Esophagus (tissue), 2 donors: ENCODE measurements at regions not wholly inside any gene's neighbourhood (a gene's known extent, or its start where the extent isn't known, plus 50 kb on each side); places are given as distances from the start of the nearest gene placed in this dataset.
"Not testable (repeated sequence)": the region's sequence is repeated elsewhere in the genome, so short reads cannot be mapped to it uniquely, and the experiment has no call there.

Source experiments
- H3K27ac ChIP-seq, 2 donors: one replicate each; pipeline ENCODE4 v1.5.1; 2013; ENCODE audit warnings: low read depth in 2 of 2, mild to moderate bottlenecking in 2 of 2, inconsistent platforms in 1 of 2, low read length in 1 of 2, moderate library complexity in 1 of 2
- H3K27me3 ChIP-seq, 2 donors: one replicate each; pipeline ENCODE4 v1.6.1; 2013; ENCODE audit warnings: low read length in 2 of 2, control low read depth in 1 of 2, mild to moderate bottlenecking in 1 of 2; ENCODE audit not compliant: insufficient read depth in 2 of 2, control insufficient read depth in 1 of 2
- H3K36me3 ChIP-seq, 2 donors: one replicate each; pipeline ENCODE4 v1.6.1; 2013; ENCODE audit warnings: low read length in 1 of 2; ENCODE audit not compliant: control insufficient read depth in 2 of 2, insufficient read depth in 2 of 2
- H3K4me1 ChIP-seq, 2 donors: one replicate each; pipeline ENCODE4 v1.6.1; 2013; ENCODE audit warnings: low read length in 1 of 2; ENCODE audit not compliant: control insufficient read depth in 2 of 2, insufficient read depth in 2 of 2
- H3K4me3 ChIP-seq, 2 donors: one replicate each; pipeline ENCODE4 v1.5.1; 2013; ENCODE audit warnings: low read length in 2 of 2, mild to moderate bottlenecking in 2 of 2, low read depth in 1 of 2, moderate library complexity in 1 of 2
- H3K9me3 ChIP-seq, 2 donors: one replicate each; pipeline ENCODE4 v1.6.1; 2013; ENCODE audit warnings: mild to moderate bottlenecking in 2 of 2, low read depth in 1 of 2, low read length in 1 of 2, moderate library complexity in 1 of 2; ENCODE audit not compliant: control insufficient read depth in 2 of 2, insufficient read depth in 1 of 2
- WGBS, 2 donors: extraction: QIAGEN DNeasy Blood & Tissue Kit; methylation state at CpG; one replicate each; pipeline ENCODE4 v1.1.7; 2013; 5-methylcytosine and 5-hydroxymethylcytosine counted together
- donor health status: healthy with polysubstance abuse.
- donor health status: Bipolar disorder and iron deficiency.

GRCh38 chr2:208784774-208785173, 378.2 kb downstream of the PTH2R start:
- H3K27ac ChIP-seq, H3K27me3 ChIP-seq, H3K4me1 ChIP-seq, H3K4me3 ChIP-seq, H3K36me3 ChIP-seq, H3K9me3 ChIP-seq: not testable (repeated sequence)
- WGBS, 2 donors, result 89% methylated on average over 9 of the region's 9 CpGs

GRCh38 chr2:208791257-208791656, 384.7 kb downstream of the PTH2R start:
- Histone ChIP-seq H3K9me3 (no peaks in the 10 kb centered on the region), H3K4me1 (no peaks in the 10 kb centered on the region), H3K27me3 (no peaks in the 10 kb centered on the region), H3K27ac (no peak overlapping the region), H3K36me3 (no peaks in the 10 kb centered on the region), H3K4me3 (no peak overlapping the region)
- WGBS, 2 donors, result 76 to 84% methylated on average over 6 of the region's 6 CpGs

- Histone ChIP-seq H3K9me3 (no peaks in the 10 kb centered on the region), H3K36me3 (no peaks in the 10 kb centered on the region), H3K27ac (no peak overlapping the region), H3K27me3 (no peaks in the 10 kb centered on the region), H3K4me1 (no peaks in the 10 kb centered on the region), H3K4me3 (no peak overlapping the region)
- WGBS, 2 donors, result 74 to 81% methylated on average over 8 of the region's 8 CpGs
These were observed 386.2 kb downstream of the PTH2R start for GRCh38 chr2:208792766-208793165.

- no peak overlapping the region for H3K27ac ChIP-seq
- H3K9me3 ChIP-seq, result no peaks in the 10 kb centered on the region
- WGBS, 2 donors, result 71 to 77% methylated on average over 3 of the region's 3 CpGs
- no peak overlapping the region for H3K4me3 ChIP-seq
- no peaks in the 10 kb centered on the region for H3K36me3 ChIP-seq
- H3K4me1 ChIP-seq, result no peaks in the 10 kb centered on the region
- no peaks in the 10 kb centered on the region for H3K27me3 ChIP-seq
These were observed 386.8 kb downstream of the PTH2R start for GRCh38 chr2:208793434-208793833.

- no peak overlapping the region for H3K27ac ChIP-seq
- H3K36me3 ChIP-seq, result no peaks in the 10 kb centered on the region
- H3K4me3 ChIP-seq, result no peak overlapping the region
- H3K9me3 ChIP-seq, result no peaks in the 10 kb centered on the region
- WGBS, 2 donors, result 54 to 63% methylated on average over 4 of the region's 4 CpGs
- no peaks in the 10 kb centered on the region for H3K4me1 ChIP-seq
- H3K27me3 ChIP-seq, result no peaks in the 10 kb centered on the region
These were observed 387.8 kb downstream of the PTH2R start for GRCh38 chr2:208794288-208794975.

- no peaks in the 10 kb centered on the region for H3K9me3 ChIP-seq
- no peaks in the 10 kb centered on the region for H3K27me3 ChIP-seq
- no peaks in the 10 kb centered on the region for H3K36me3 ChIP-seq
- H3K27ac ChIP-seq, result no peak overlapping the region
- H3K4me3 ChIP-seq, result no peak overlapping the region
- no peaks in the 10 kb centered on the region for H3K4me1 ChIP-seq
- 88 to 94% methylated on average over 1 of the region's 1 CpG for WGBS, 2 donors
These were observed 392.1 kb downstream of the PTH2R start for GRCh38 chr2:208798698-208799097.

- no peak overlapping the region for H3K27ac ChIP-seq
- H3K4me1 ChIP-seq, result no peaks in the 10 kb centered on the region
- H3K4me3 ChIP-seq, result no peak overlapping the region
- 53 to 62% methylated on average over 2 of the region's 2 CpGs for WGBS, 2 donors
- no peaks in the 10 kb centered on the region for H3K36me3 ChIP-seq
- H3K9me3 ChIP-seq, result no peaks in the 10 kb centered on the region
- H3K27me3 ChIP-seq, result no peaks in the 10 kb centered on the region
These were observed 392.8 kb downstream of the PTH2R start for GRCh38 chr2:208799397-208799796.

- H3K4me1 ChIP-seq, H3K27ac ChIP-seq, H3K27me3 ChIP-seq, H3K4me3 ChIP-seq, H3K9me3 ChIP-seq, H3K36me3 ChIP-seq: not testable (repeated sequence)
- 86 to 89% methylated on average over 12 of the region's 12 CpGs for WGBS, 2 donors
These were observed 394.3 kb downstream of the PTH2R start for GRCh38 chr2:208800887-208801286.

- WGBS, 2 donors, result 67 to 69% methylated on average over 2 of the region's 2 CpGs
- H3K4me1 ChIP-seq, result no peaks in the 10 kb centered on the region
- H3K27ac ChIP-seq, result no peak overlapping the region
- H3K4me3 ChIP-seq, result no peak overlapping the region
- no peaks in the 10 kb centered on the region for H3K9me3 ChIP-seq
- no peaks in the 10 kb centered on the region for H3K27me3 ChIP-seq
- H3K36me3 ChIP-seq, result no peaks in the 10 kb centered on the region
These were observed 401.2 kb downstream of the PTH2R start for GRCh38 chr2:208807756-208808155.

- H3K36me3 ChIP-seq, H3K9me3 ChIP-seq, H3K4me3 ChIP-seq, H3K4me1 ChIP-seq, H3K27ac ChIP-seq, H3K27me3 ChIP-seq: not testable (repeated sequence)
- WGBS, 2 donors, result 34 to 54% methylated on average over 6 to 7 of the region's 10 CpGs
These were observed 405.3 kb downstream of the PTH2R start for GRCh38 chr2:208811885-208812284.
